GM18507 (cell line): ENCODE measurements at regions not wholly inside any gene's neighbourhood (a gene's known extent, or its start where the extent isn't known, plus 50 kb on each side); places are given as distances from the start of the nearest gene placed in this dataset.

Experiments used
- DNase-seq: peaks from one replicate; pipeline ENCODE4 v3.0.0; 2011; ENCODE audit warnings: low read depth; ENCODE audit not compliant: insufficient read length; ENCODE audit errors: extremely low spot score
- FAIRE-seq: peaks from 2 replicates; lab custom pipeline; 2011; peaks lifted over from hg19 to GRCh38; lab: Jason Lieb, UNC

- DNase-seq (no peak), FAIRE-seq (no peak)
Observed at GRCh38 chr22:26798462-26799065, 141.2 kb downstream of the MIAT start.

DNA sequence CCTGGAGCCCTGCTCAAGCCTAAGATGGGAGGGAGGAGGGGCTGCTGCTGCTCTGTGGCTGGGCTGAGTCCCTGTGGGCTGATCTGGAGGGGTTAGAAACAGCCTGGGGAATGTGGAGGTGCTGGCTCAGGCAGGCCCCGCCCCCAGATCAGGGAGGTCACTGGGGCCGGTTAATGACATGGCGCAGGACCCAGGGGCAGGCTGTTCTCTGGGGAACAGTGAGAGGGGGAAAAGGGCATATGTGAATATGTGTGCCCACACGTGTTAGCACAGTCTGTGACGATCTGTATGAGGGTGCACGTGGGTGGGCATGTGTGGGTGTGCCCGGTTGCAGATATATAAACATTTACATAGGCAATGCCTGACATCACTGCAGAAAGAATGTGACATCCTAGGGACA, 143.5 kb downstream of the MIAT start:
- FAIRE-seq = no peak
- DNase-seq = no peak

- FAIRE-seq = no peak
Observed at GRCh38 chr22:26801449-26801848, 144.1 kb downstream of the MIAT start.

GRCh38 chr22:26804315-26804714, 146.9 kb downstream of the MIAT start:
- no peak for DNase-seq
- FAIRE-seq = no peak

More at GRCh38 chr22:26801449-26801848, 144.1 kb downstream of the MIAT start:
- DNase-seq = no peak

DNA sequence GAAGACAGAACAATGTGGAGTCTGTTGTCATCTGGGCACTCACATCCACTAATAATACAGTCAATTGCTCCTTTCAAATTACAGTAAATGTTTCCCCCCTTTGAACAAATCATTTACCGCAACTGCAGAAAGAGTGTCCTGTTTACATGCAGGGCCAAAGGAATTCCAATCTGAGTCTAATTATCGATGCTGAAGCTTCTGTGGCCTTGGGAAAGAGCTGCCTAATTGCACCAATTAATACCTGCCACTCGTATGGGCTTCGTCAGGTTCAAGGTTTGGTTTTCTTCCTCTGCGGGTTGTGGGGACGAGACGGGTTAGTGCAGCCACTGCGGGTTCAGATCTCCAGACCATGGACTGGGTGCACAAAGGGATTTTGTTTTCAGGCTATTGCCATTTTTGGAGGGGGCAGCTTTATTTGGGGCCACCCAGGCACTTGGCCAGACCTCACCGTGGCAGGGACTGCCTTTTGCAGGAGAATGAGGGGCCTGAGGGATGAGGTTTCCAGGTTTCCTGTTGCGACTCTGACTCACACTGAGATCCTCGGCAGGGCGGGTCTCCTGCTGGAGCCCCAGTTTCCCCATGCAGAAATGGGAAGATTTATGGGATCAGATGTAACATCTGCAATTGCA, 147.6 kb downstream of the MIAT start:
- DNase-seq (no peak), FAIRE-seq (no peak)

DNA sequence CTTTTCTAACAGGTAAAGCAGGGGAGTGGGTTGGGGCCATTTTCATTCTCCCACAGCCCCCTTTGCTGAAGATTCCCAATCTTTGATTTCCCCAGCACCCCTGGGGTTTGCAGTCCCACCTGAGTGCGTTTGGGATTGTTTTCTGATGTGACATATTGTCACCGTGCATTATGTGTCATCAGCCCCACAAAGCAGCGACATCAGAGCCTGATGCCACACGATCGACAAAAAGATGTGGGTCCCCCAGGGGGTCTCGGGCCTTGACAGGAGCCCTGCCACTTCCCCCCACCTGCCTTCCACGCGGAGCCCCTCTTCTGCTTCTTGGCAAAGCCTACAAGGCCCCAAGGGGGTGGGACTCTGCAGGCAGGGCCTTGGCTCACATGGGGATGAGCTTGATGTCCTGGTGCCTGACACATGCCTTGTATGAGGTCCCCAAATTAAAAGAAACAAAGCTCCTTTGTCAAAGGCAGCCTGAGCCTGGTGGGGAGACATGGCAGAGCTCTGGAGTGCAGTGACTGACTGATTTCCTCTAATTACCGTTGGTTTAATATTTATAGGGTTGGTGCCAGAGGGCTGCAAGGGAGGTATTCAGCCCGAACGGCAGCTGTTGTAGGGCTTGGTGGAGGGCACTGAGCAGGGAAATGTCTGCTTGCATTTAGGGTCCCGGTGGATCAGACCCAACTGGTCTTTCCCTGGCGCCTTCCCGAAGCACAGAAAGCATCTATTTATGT, 149.2 kb downstream of the MIAT start:
- no peak for DNase-seq

GRCh38 chr22:26811647-26811992, 154.2 kb downstream of the MIAT start:
- FAIRE-seq (no peak), DNase-seq (no peak)

More for the DNA sequence above, 149.2 kb downstream of the MIAT start:
- no peak for FAIRE-seq

GRCh38 chr22:26812731-26813130, 155.3 kb downstream of the MIAT start:
- DNase-seq (no peak), FAIRE-seq (no peak)

DNA sequence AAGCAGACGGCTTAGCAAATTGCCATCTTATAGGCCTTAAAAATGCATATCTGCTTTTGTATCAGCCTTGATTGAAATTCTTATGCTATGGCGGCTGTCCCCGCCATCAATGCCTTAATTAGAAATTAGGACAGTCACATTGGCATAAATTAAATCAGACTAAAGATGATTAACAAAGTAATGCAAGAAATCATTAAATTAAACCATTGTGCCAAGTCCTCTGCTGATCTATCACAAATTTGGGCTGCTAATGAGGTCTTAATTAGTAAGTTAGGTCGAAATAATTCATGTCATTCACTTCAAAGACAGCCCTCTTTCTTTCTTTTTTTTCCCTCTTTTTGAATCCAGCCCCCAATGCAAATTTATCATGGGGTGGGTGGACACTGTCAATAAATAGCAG, 159.3 kb downstream of the MIAT start:
- DNase-seq = no peak
- FAIRE-seq = no peak

DNA sequence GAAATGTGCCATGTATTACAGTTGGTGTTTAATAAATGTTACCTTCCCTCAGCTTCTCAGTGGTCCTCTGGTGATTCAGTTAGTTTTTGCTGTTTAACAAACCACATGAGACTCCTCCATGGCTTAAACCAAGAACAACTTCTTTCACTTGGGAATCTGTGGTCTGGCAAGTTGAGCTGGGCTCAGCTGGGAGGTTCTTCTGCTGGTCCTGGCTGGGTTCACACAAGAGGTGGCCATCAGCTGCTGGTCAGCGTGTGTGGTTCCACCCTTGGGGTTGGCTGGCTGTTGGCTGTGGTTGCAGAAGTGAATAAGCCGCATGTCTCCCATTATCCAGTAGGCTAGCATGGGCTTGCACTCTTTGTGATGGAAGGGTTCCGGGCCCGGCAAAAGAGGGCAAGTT, 160.5 kb downstream of the MIAT start:
- DNase-seq (no peak), FAIRE-seq (no peak)

- FAIRE-seq (no peak), DNase-seq (no peak)
Observed at GRCh38 chr22:26821854-26822253, 164.5 kb downstream of the MIAT start.

- no peak for DNase-seq
- no peak for FAIRE-seq
Observed at GRCh38 chr22:26822313-26822712, 164.9 kb downstream of the MIAT start.

DNA sequence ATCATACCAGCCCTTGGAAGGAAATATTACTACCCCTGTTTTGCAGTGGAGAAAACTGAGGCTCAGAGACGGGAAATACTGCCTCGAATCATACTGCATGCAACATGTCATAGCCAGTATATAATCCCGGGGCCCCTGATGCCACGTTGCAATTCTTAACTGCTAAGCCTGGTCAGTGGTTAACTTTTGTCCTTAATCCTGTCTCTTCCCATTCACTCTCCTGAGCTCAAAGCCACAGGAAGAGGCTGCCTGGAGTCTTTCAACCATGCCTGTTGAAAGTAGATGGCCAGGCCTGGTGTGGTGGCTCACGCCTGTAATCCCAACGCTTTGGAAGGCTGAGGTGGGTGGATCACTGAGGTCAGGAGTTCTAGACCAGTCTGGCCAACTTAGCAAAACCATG, 166.6 kb downstream of the MIAT start:
- no peak for DNase-seq
- no peak for FAIRE-seq

DNA sequence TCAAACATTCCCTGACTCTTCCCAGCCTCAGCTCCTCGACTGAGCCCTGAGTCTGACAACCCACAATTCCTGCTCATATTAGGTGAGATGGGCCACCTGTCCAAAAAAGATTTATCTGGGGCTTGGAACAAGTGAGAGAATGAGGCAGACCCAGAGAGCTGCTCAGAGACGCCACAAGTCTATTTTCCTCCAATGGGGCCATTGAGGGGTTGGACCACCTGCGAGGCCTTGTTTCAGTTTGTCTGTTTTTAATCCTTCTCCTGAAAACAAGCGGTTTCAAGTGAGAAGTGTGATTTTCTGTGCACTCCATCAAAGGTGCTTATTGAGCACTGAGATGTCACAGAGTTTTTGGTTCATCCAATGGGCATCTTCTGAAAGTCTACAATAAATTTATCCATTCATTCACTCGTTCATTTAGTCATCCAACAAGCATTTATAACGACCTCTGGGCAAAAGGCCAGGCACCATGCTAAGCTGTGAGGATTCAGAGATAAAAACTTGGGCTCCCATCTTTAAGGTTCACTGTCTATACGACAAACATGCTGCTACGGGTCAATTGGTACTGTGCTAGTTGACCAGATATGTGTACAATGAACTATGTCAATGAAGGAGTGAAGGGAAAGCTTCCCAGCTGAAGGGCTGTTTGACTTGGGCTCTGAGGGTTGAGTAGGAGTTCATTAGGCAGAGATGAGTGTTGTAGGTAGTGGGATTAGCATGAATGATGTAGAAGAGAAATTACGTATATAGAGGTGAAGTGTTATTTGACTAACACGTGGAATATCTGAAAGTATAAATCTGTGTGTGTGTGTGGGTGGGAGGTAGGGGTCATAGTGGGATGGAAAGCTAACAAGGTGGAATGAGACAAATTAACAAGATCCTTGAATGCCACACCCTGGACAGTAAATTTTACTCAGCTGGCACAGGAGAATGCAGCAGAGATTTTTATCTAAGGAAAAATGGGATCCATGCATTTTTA, 168.9 kb downstream of the MIAT start:
- no peak for FAIRE-seq

GRCh38 chr22:26827611-26828010, 170.2 kb downstream of the MIAT start:
- no peak for FAIRE-seq
- DNase-seq = no peak

More for the DNA sequence above, 168.9 kb downstream of the MIAT start:
- no peak for DNase-seq

DNA sequence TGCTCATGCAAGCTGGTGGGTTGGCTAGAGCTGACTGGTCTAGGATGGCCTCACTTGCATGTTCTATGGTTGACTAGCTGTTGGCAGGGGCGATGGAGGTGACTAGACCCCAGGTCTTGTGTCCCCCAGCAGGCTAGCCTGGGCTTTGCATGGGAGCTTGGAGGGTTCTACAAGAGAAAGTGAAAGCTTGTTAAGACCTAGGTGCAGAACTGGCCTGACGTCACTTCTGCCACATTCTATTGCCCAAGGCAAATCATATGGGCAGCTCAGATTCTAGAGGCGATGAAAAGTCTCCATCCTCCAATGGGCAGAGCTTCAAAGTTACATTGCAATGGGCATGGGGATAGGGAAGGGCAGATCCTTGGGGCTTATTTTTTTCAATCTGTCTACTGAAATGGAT, 170.9 kb downstream of the MIAT start:
- FAIRE-seq (peak; percentile 41), DNase-seq (no peak)

GRCh38 chr22:26830837-26831236, 173.4 kb downstream of the MIAT start:
- FAIRE-seq (no peak), DNase-seq (no peak)

DNA sequence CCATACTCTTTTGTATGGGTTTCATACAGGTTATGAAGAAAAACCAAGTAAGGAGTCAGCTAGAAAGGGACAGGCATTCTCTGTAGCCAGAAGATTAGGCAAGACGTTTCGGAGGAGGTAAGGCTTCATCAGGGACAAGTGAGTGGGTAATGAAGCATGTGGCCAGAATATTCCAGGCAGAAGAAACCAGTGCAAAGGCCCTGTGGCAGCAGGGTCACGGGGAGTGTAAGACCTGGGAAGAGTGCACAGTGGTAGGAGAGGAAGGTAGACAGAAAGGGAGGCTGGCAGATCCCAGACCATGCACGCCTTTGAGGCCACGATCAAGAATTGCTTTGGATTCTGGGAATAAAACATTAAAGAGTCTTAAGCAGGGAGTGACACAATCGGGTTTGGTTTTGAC, 177.6 kb downstream of the MIAT start:
- no peak for FAIRE-seq
- no peak for DNase-seq

GRCh38 chr22:26835929-26836528, 178.6 kb downstream of the MIAT start:
- FAIRE-seq = peak; percentile 59
- DNase-seq = peak; percentile 26
